ENCODE measurements at regions not wholly inside any gene's neighbourhood (a gene's known extent, or its start where the extent isn't known, plus 50 kb on each side); places are given as distances from the start of the nearest gene placed in this dataset.

DNA sequence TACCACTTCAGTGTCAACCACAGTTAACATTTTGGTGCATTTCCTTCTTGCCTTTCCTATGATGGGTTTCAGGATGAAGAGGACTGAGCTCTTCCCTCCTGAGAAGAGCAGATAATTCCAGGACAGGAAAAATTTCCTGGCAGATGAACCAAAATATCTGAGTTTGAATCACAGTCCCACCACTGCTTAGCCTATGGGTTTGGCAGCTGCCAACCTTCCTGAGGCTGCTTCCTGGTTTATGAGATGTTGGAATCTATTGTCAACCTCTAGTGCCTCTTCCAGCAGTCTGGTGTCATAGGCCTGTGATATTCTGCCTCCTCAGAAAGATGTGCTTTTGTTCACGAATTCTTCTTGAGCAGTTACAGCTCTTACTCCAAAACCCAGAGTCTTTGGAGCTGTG is 197.4 kb upstream of the FRMD6 start:
- TF ChIP-seq EZH2 (IDR thresholded peaks at IDR 0.05; ENCODE audit: insufficient read depth, poor library complexity, severe bottlenecking) (no peak), EZH2phosphoT487 (IDR thresholded peaks at IDR 0.05; ENCODE audit: insufficient read depth, low read depth) (no peak)
